IMR-90 (cell line): ENCODE measurements at regions not wholly inside any gene's neighbourhood (a gene's known extent, or its start where the extent isn't known, plus 50 kb on each side); places are given as distances from the start of the nearest gene placed in this dataset.

ENCODE experiments used
- ATAC-seq: fragments of 200-7000 bp; cut with Tn5 transposase; 2 replicates; pipeline ENCODE4 v1.9.1; 2020; ENCODE audit warnings: low read depth, mild to moderate bottlenecking, moderate library complexity
- BruUV-seq: library from RNA; stranded (reverse); fragments of 400-500 nt; replicated peaks from 2 replicates; lab custom pipeline; 2021; lab: Mats Ljungman, UMichigan
- CTCF ChIA-PET: fragments of 300-600 bp; formaldehyde crosslinking; extraction: SDS; loops from one replicate; lab custom pipeline; 2021; ENCODE audit warnings: antibody characterized with exemption; lab: Yijun Ruan, JAX
- POLR2A ChIA-PET: fragments of 300-600 bp; sonication (Branson Sonifier 250); formaldehyde crosslinking; loops from one replicate; lab custom pipeline; 2022; ENCODE audit warnings: antibody characterized with exemption; ENCODE audit not compliant: unreplicated experiment; lab: Charles Lee
- DNase-seq: peaks from one replicate; pipeline ENCODE4 v3.0.0; 2013
- H2AFZ ChIP-seq: replicated peaks from 2 replicates; pipeline ENCODE3; 2013; ENCODE audit warnings: low read length, mild to moderate bottlenecking; ENCODE audit not compliant: poor library complexity
- H2AK5ac ChIP-seq: 2 replicates; pipeline ENCODE4 v1.6.1; 2013; ENCODE audit warnings: low read depth, low read length, inconsistent platforms
- H2AK9ac ChIP-seq: replicated peaks from 2 replicates; pipeline ENCODE3; 2013; ENCODE audit warnings: mild to moderate bottlenecking, low read depth, low read length, moderate library complexity; ENCODE audit not compliant: poor library complexity
- H2BK120ac ChIP-seq: 2 replicates; pipeline ENCODE4 v1.6.1; 2013; ENCODE audit warnings: low read depth, low read length, inconsistent platforms
- H2BK15ac ChIP-seq: 3 replicates; pipeline ENCODE4 v1.6.1; 2013; ENCODE audit warnings: low read depth, low read length, inconsistent platforms
- H2BK20ac ChIP-seq: 2 replicates; pipeline ENCODE4 v1.6.1; 2013; ENCODE audit warnings: low read depth, mild to moderate bottlenecking, inconsistent platforms, low read length, moderate library complexity
- H2BK5ac ChIP-seq: 2 replicates; pipeline ENCODE4 v1.6.1; 2013; ENCODE audit warnings: mild to moderate bottlenecking, low read depth, low read length, inconsistent platforms; ENCODE audit not compliant: poor library complexity, severe bottlenecking
- H3K14ac ChIP-seq: replicated peaks from 2 replicates; pipeline ENCODE4 v1.6.1; 2013; ENCODE audit warnings: low read depth, low read length, inconsistent platforms
- H3K18ac ChIP-seq: 2 replicates; pipeline ENCODE4 v1.6.1; 2013; ENCODE audit warnings: low read depth, low read length, control low read depth
- H3K23ac ChIP-seq: 2 replicates; pipeline ENCODE4 v1.6.1; 2013; ENCODE audit warnings: low read depth, low read length, inconsistent platforms
- H3K27ac ChIP-seq: 2 replicates; pipeline ENCODE4 v1.5.1; 2013; ENCODE audit warnings: mild to moderate bottlenecking, control low read depth, low read length; ENCODE audit not compliant: insufficient read depth
- H3K27me3 ChIP-seq: 2 replicates; pipeline ENCODE4 v1.6.1; 2013; ENCODE audit warnings: low read length; ENCODE audit not compliant: control insufficient read depth, insufficient read depth
- H3K36me3 ChIP-seq: 2 replicates; pipeline ENCODE4 v1.6.1; 2013; ENCODE audit warnings: low read length, mixed read lengths; ENCODE audit not compliant: control insufficient read depth, insufficient read depth
- H3K4ac ChIP-seq: 2 replicates; pipeline ENCODE4 v1.6.1; 2013; ENCODE audit warnings: low read depth, low read length, inconsistent platforms
- H3K4me1 ChIP-seq: 2 replicates; pipeline ENCODE4 v1.6.1; 2013; ENCODE audit warnings: low read length, mixed read lengths; ENCODE audit not compliant: control insufficient read depth, insufficient read depth
- H3K4me2 ChIP-seq: 2 replicates; pipeline ENCODE4 v1.6.1; 2013; ENCODE audit warnings: low read depth, mild to moderate bottlenecking, control low read depth, low read length, moderate library complexity
- H3K4me3 ChIP-seq: 2 replicates; pipeline ENCODE4 v1.5.1; 2013; ENCODE audit warnings: low read depth, mild to moderate bottlenecking, control low read depth, low read length, moderate library complexity; ENCODE audit not compliant: insufficient read depth
- H3K56ac ChIP-seq: 2 replicates; pipeline ENCODE4 v1.6.1; 2013; ENCODE audit warnings: low read length, inconsistent platforms; ENCODE audit not compliant: insufficient read depth; ENCODE audit errors: extremely low read depth
- H3K79me1 ChIP-seq, 2 experiments: 2 replicates each; pipeline ENCODE4 v1.6.1; 2013; ENCODE audit warnings: low read length in 2 of 2, inconsistent platforms in 1 of 2, low read depth in 1 of 2
- H3K9ac ChIP-seq: 2 replicates; pipeline ENCODE4 v1.6.1; 2013; ENCODE audit warnings: low read depth, low read length, control low read depth
- H3K9me1 ChIP-seq: 2 replicates; pipeline ENCODE4 v1.6.1; 2013; ENCODE audit warnings: low read length, inconsistent platforms; ENCODE audit not compliant: insufficient read depth
- H3K9me3 ChIP-seq: 2 replicates; pipeline ENCODE4 v1.6.1; 2013; ENCODE audit warnings: low read length; ENCODE audit not compliant: control insufficient read depth, insufficient read depth
- H4K20me1 ChIP-seq: 2 replicates; pipeline ENCODE4 v1.6.1; 2013; ENCODE audit warnings: low read length, inconsistent platforms; ENCODE audit not compliant: insufficient read depth
- H4K5ac ChIP-seq: 2 replicates; pipeline ENCODE4 v1.6.1; 2013; ENCODE audit warnings: mild to moderate bottlenecking, low read depth, low read length, control low read depth
- H4K8ac ChIP-seq, 2 experiments: 2 replicates each; pipeline ENCODE4 v1.6.1; 2013; ENCODE audit warnings: low read depth in 2 of 2, low read length in 2 of 2, control low read depth in 1 of 2, inconsistent platforms in 1 of 2
- H4K91ac ChIP-seq: 2 replicates; pipeline ENCODE4 v1.6.1; 2013; ENCODE audit warnings: low read depth, low read length, inconsistent platforms; ENCODE audit not compliant: insufficient read depth
- BHLHE40 ChIP-seq: fragments of 150-350 bp; IDR thresholded peaks from 2 replicates; pipeline ENCODE4 v1.6.1; 2016; ENCODE audit warnings: mild to moderate bottlenecking, low read depth, low read length
- CEBPB ChIP-seq: IDR thresholded peaks from 2 replicates; pipeline ENCODE4 v1.6.1; 2012; ENCODE audit warnings: low read depth, low read length, improper control_type of control experiment
- CHD1 ChIP-seq: IDR thresholded peaks from 2 replicates; pipeline ENCODE4 v1.6.1; 2012; ENCODE audit warnings: low read depth, low read length, improper control_type of control experiment
- ELK1 ChIP-seq: fragments of 150-350 bp; IDR thresholded peaks from 2 replicates; pipeline ENCODE4 v1.6.1; 2016; ENCODE audit warnings: low read depth, mild to moderate bottlenecking, low read length, moderate library complexity, borderline replicate concordance
- FOS ChIP-seq: fragments of 150-350 bp; IDR thresholded peaks from 2 replicates; pipeline ENCODE4 v1.6.1; 2016; ENCODE audit warnings: low read depth, low read length
- MAFK ChIP-seq: IDR thresholded peaks from 2 replicates; pipeline ENCODE4 v1.6.1; 2012; ENCODE audit warnings: low read depth, low read length, improper control_type of control experiment
- MAZ ChIP-seq: IDR thresholded peaks from 2 replicates; pipeline ENCODE4 v1.6.1; 2012; ENCODE audit warnings: low read depth, mild to moderate bottlenecking, low read length, improper control_type of control experiment, moderate library complexity, borderline replicate concordance
- MXI1 ChIP-seq: IDR thresholded peaks from 2 replicates; pipeline ENCODE4 v1.6.1; 2012; ENCODE audit warnings: low read depth, mild to moderate bottlenecking, low read length, moderate library complexity, borderline replicate concordance
- NFE2L2 ChIP-seq: fragments of 150-350 bp; IDR thresholded peaks from 2 replicates; pipeline ENCODE4 v1.6.1; 2016; ENCODE audit warnings: low read depth, mild to moderate bottlenecking, low read length
- POLR2A ChIP-seq: IDR thresholded peaks from 2 replicates; pipeline ENCODE4 v1.6.1; 2012; ENCODE audit warnings: mild to moderate bottlenecking, low read depth, low read length
- RAD21 ChIP-seq: IDR thresholded peaks from 2 replicates; pipeline ENCODE4 v1.6.1; 2012; ENCODE audit warnings: low read length, improper control_type of control experiment
- RCOR1 ChIP-seq: IDR thresholded peaks from 2 replicates; pipeline ENCODE4 v1.6.1; 2012; ENCODE audit warnings: mild to moderate bottlenecking, low read length, improper control_type of control experiment; ENCODE audit not compliant: insufficient replicate concordance
- RFX5 ChIP-seq: IDR thresholded peaks from 2 replicates; pipeline ENCODE4 v1.8.0; 2012; ENCODE audit warnings: low read depth, mild to moderate bottlenecking, low read length, moderate library complexity
- SMC3 ChIP-seq: fragments of 150-350 bp; IDR thresholded peaks from 2 replicates; pipeline ENCODE4 v1.6.1; 2016; ENCODE audit warnings: low read depth, mild to moderate bottlenecking, antibody characterized with exemption, low read length, moderate library complexity
- WGBS, 2 experiments: methylation state at CpG; one replicate each; pipeline versions ENCODE4 v1.1.5 to v1.1.7; 2013; ENCODE audit warnings: missing lambda C conversion rate in 2 of 2; ENCODE audit not compliant: insufficient read length in 1 of 2; ENCODE audit errors: extremely low coverage in 2 of 2; 5-methylcytosine and 5-hydroxymethylcytosine counted together
- dilution Hi-C: fragments of 300-500 bp; cut with HindIII; formaldehyde crosslinking; loops from one replicate; pipeline ENCODE4 v1.14.3; 2018; ENCODE audit warnings: low sequenced_read_pairs; ENCODE audit not compliant: unreplicated experiment
- in situ Hi-C: fragments of 300-500 bp; cut with MboI; formaldehyde crosslinking; loops from 3 replicates; pipeline ENCODE4 v1.14.3; 2019; ENCODE audit warnings: low sequenced_read_pairs, inconsistent platforms, mixed read lengths
- intact Hi-C: fragments of 100-400 bp; cut with micrococcal nuclease; formaldehyde crosslinking; loops from 2 replicates; pipeline ENCODE4 v1.10.0; 2022
- TF ChIP-seq, protein P1 (sequence below): conservative IDR thresholded peaks from 2 replicates; pipeline ENCODE4 v1.5.1; 2012; ENCODE audit warnings: mild to moderate bottlenecking, low read depth, low read length, improper control_type of control experiment
- TF ChIP-seq, protein P2 (sequence below): fragments of 150-350 bp; IDR thresholded peaks from 2 replicates; pipeline ENCODE4 v1.6.1; 2017; ENCODE audit warnings: mild to moderate bottlenecking, antibody characterized with exemption, low read length, low read depth

GRCh38 chr18:67608615-67609273 is 92.2 kb upstream of the DSEL start:
- Histone ChIP-seq H2BK15ac (no peak overlapping the region), H3K27me3 (no peaks in the 10 kb centered on the region), H2BK20ac (no peak overlapping the region), H2AK5ac (no peak overlapping the region), H2BK120ac (no peak overlapping the region), H3K9ac (no peak overlapping the region), H3K27ac (no peak overlapping the region), H3K23ac (no peak overlapping the region), H4K5ac (no peak overlapping the region), H2AFZ (no peak overlapping the region), H3K9me3 (no peaks in the 10 kb centered on the region), H3K4ac (no peak overlapping the region), H3K18ac (no peak overlapping the region), H3K56ac (no peak overlapping the region), H3K4me2 (no peak overlapping the region; the same call in 1 of the 2 replicates), H3K79me1 (no peaks in the 10 kb centered on the region), H3K14ac (no peak overlapping the region), H3K9me1 (no peaks in the 10 kb centered on the region), H3K36me3 (no peaks in the 10 kb centered on the region), H4K91ac (no peak overlapping the region), H4K20me1 (no peaks in the 10 kb centered on the region), H3K4me3 (no peak overlapping the region), H2AK9ac (no peak overlapping the region), H3K4me1 (no peaks in the 10 kb centered on the region), H2BK5ac (no peak overlapping the region), H4K8ac (no peak overlapping the region)
- POLR2A ChIA-PET: no interaction called here
- intact Hi-C loops (no loop called here), dilution Hi-C loops (no loop called here), in situ Hi-C loops (no loop called here)
- WGBS, 2 experiments: 63% methylated on average over 1 of the region's 1 CpG; no CpG with 5 or more reads in 1 of the 2 experiments
- DNase-seq: peak; percentile 75
- BruUV-seq: no TSS peak
- CTCF ChIA-PET: interaction anchor here (0.9 to 1.4 kb wide), 2 partner anchors 11 to 96 kb away, joined by 3 to 4 read pairs; no protein-coding TSS in a partner anchor
- TF ChIP-seq ELK1 (no peak), MXI1 (no peak), RFX5 (no peak), NFE2L2 (no peak), RCOR1 (no peak), CHD1 (no peak), MAZ (no peak), RAD21 (no peak), FOS (peak; percentile 55; the same call in 1 of the 2 replicates), POLR2A (no peak), BHLHE40 (no peak), SMC3 (no peak), MAFK (no peak), CEBPB (peak; percentile 48; the same call in 1 of the 2 replicates)
- TF ChIP-seq, protein P1, sequence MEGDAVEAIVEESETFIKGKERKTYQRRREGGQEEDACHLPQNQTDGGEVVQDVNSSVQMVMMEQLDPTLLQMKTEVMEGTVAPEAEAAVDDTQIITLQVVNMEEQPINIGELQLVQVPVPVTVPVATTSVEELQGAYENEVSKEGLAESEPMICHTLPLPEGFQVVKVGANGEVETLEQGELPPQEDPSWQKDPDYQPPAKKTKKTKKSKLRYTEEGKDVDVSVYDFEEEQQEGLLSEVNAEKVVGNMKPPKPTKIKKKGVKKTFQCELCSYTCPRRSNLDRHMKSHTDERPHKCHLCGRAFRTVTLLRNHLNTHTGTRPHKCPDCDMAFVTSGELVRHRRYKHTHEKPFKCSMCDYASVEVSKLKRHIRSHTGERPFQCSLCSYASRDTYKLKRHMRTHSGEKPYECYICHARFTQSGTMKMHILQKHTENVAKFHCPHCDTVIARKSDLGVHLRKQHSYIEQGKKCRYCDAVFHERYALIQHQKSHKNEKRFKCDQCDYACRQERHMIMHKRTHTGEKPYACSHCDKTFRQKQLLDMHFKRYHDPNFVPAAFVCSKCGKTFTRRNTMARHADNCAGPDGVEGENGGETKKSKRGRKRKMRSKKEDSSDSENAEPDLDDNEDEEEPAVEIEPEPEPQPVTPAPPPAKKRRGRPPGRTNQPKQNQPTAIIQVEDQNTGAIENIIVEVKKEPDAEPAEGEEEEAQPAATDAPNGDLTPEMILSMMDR: no peak
- TF ChIP-seq, protein P2, sequence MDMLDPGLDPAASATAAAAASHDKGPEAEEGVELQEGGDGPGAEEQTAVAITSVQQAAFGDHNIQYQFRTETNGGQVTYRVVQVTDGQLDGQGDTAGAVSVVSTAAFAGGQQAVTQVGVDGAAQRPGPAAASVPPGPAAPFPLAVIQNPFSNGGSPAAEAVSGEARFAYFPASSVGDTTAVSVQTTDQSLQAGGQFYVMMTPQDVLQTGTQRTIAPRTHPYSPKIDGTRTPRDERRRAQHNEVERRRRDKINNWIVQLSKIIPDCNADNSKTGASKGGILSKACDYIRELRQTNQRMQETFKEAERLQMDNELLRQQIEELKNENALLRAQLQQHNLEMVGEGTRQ: no peak
- peak; percentile 17 for ATAC-seq
